ENCODE measurements at regions not wholly inside any gene's neighbourhood (a gene's known extent, or its start where the extent isn't known, plus 50 kb on each side); places are given as distances from the start of the nearest gene placed in this dataset.

DNA sequence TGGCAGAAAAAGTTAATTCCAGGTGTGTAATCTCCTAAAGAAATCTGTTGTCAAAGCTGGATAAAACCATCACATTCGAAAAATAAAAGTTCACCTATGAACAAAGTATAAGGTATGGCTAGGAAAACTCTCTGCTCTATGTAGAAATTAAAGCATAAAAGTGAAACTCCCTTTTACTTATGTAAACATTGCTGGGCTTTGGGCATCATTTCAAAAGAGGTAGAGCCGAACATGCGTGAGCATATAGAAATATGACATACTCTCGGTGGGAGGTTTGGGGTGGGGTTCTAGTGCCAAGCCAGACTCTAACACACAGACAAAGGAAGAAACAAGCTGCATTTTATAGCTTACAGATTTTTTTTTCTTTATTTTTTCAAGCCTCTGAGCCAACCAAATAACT lies 306.8 kb upstream of the ATP11B start:
- TF ChIP-seq, protein P1, sequence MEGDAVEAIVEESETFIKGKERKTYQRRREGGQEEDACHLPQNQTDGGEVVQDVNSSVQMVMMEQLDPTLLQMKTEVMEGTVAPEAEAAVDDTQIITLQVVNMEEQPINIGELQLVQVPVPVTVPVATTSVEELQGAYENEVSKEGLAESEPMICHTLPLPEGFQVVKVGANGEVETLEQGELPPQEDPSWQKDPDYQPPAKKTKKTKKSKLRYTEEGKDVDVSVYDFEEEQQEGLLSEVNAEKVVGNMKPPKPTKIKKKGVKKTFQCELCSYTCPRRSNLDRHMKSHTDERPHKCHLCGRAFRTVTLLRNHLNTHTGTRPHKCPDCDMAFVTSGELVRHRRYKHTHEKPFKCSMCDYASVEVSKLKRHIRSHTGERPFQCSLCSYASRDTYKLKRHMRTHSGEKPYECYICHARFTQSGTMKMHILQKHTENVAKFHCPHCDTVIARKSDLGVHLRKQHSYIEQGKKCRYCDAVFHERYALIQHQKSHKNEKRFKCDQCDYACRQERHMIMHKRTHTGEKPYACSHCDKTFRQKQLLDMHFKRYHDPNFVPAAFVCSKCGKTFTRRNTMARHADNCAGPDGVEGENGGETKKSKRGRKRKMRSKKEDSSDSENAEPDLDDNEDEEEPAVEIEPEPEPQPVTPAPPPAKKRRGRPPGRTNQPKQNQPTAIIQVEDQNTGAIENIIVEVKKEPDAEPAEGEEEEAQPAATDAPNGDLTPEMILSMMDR (conservative IDR thresholded peaks at IDR 0.05; ENCODE audit: low read depth, low read length): no peak
- DNase-seq (ENCODE audit: low read depth): no peak
- no peak overlapping the region for H3K4me3 ChIP-seq (ENCODE audit: low read depth, low read length)

DNA sequence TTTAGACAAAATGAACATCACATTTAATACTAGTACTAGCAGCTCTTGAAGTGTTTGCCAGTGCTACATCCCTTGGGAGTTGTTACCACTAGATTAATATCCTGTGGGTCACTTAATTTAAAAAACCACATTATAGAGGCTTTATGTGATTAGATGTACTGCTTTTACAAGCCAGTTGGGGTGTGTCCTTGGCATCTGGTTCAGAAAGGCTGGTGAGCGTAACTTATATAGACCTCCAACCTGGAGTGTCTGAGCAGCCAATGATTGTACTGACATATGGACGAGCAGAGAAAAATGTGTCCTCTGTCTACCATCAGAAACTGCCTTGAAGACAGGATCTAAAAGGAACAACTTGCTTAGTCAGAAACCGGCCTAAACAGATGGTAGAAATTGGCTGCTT lies 306.2 kb upstream of the ATP11B start:
- TF ChIP-seq, protein P1 (conservative IDR thresholded peaks at IDR 0.05; ENCODE audit: low read depth, low read length): no peak
- no peak overlapping the region for H3K4me3 ChIP-seq (ENCODE audit: low read depth, low read length)
- DNase-seq (ENCODE audit: low read depth): no peak

DNA sequence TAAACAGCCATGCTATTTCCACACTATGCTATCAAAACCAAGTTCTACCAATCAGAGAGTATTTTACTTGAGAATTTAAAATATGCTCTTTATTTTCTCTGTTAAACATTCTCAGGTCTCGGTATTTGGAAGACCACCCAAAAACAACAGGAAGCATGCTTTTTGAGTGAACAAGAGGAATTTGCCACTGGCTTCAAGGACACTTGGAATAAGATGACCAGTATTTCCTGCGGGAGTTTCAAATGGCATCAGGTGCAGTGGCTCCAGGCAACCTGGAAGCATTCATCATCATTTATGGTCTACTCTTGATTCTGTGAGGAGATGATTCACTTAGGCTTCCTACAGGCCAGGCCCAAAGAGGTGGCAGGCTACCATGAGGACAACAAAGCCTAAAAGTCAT lies 305.7 kb upstream of the ATP11B start:
- no peak overlapping the region for H3K4me3 ChIP-seq (ENCODE audit: low read depth, low read length)
- TF ChIP-seq, protein P1 (conservative IDR thresholded peaks at IDR 0.05; ENCODE audit: low read depth, low read length): no peak
- DNase-seq (ENCODE audit: low read depth): no peak

DNA sequence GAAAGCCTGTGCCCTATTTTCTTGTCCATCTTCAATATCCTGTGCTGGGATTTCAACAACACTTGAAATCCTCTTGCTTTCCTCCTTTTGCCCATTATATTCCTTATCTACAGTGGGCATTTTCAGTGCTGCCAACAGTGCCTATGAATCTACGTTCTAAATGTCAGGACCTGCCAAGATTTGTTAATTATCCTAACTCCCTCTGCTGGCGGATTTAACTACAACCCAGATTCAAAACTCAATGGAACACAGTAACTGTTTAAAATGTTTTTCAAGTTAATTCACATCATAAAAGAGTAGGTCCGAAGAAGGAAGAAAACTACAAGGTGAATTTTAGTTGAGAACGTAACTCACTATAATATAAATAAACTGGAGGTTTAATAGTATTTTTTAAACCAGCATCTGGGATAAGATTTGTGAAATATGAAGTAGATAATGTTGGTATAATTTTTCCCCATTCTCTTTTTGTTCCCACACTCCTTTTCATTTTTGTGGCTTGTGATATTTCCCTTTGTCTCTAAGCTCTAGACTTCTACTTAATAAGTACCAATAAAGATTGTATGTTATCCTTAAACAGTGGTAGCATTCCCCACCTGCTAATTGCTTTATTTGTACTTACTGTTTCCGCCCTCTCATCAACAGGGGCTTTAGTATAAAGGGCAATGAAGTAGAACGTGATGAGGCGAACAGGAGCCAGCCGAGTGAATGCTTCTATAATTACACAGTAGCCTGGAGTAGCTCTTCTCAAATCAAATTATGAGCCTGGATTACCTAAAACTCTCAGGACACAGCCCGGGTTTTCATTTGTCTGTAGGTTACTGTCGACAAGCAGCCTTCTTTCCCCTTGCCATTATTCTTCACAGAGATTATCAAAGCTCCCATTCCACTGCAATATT lies 302.5 kb upstream of the ATP11B start:
- H3K4me3 ChIP-seq (ENCODE audit: low read depth, low read length): no peak overlapping the region
- TF ChIP-seq, protein P1 (conservative IDR thresholded peaks at IDR 0.05; ENCODE audit: low read depth, low read length): peak; percentile 67
- no peak for DNase-seq (ENCODE audit: low read depth)

DNA sequence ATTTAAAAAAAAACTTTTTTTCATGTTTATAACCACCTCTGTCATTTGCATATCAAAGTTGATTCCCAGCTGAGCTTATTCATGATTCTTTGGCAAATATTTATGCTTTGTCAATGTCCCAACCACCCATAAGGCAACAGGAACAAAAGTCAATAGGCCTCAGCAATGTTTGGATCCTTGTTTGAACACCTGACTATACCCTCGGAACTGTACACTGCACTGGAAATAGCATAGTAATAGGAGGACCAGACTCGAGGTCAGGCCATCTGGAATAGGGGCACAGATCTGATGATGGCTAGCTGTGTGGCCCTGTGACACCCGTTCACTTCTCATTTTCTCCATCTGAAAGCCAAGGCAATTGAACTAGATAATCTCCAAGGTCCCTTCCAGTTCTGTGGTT lies 301.7 kb upstream of the ATP11B start:
- no peak for DNase-seq (ENCODE audit: low read depth)
- no peak overlapping the region for H3K4me3 ChIP-seq (ENCODE audit: low read depth, low read length)
- TF ChIP-seq, protein P1 (conservative IDR thresholded peaks at IDR 0.05; ENCODE audit: low read depth, low read length): no peak

DNA sequence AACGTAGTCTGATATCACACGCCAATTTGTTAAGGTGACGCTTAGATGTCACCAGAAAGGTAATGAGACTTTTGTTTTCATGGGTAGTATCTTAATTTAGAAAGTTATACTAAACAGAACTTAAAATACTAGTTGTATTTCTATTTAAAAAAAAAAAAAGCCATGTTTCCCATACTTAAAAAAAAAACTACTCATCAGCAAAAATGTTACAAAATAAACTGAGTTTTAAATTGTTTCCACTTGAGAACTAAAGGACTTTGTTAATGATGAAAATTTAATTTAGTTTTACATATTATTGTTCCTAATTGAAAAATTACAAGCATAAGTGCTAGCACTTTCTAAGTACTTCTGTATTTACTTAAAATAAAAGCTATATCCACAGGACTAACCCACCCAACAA lies 300.8 kb upstream of the ATP11B start:
- H3K4me3 ChIP-seq (ENCODE audit: low read depth, low read length): no peak overlapping the region
- TF ChIP-seq, protein P1 (conservative IDR thresholded peaks at IDR 0.05; ENCODE audit: low read depth, low read length): no peak
- no peak for DNase-seq (ENCODE audit: low read depth)

DNA sequence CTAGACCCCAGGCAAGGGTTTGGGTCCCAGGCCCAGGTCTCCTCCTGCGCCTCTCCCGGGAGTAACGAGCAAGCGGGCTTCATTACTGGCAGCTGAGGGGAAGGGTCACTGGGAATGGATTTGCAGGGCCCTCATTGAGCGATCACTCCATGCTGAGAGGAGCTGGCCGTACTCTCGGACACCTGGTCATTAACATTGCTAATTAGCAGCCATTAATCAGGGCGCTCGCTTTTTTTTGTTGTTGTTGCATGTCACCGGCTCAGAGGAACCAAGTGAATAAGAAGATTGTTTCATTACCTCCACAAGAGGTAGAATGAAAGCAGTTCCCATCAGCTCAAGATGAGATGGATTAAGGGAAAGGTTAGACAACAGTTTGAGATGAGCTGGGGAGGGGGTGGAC lies 293.0 kb upstream of the ATP11B start:
- no peak overlapping the region for H3K4me3 ChIP-seq (ENCODE audit: low read depth, low read length)
- TF ChIP-seq, protein P1 (conservative IDR thresholded peaks at IDR 0.05; ENCODE audit: low read depth, low read length): no peak
- no peak for DNase-seq (ENCODE audit: low read depth)
